Activated CD4-positive, alpha-beta memory T cell treated with anti-CD3 and anti-CD28 coated beads for 36 hours (primary cell): ENCODE measurements at regions not wholly inside any gene's neighbourhood (a gene's known extent, or its start where the extent isn't known, plus 50 kb on each side); places are given as distances from the start of the nearest gene placed in this dataset.

Experiments used
- CTCF ChIA-PET: fragments of 350-600 bp; sonication (Branson Sonifier 250); formaldehyde crosslinking; loops from one replicate; lab custom pipeline; 2021; ENCODE audit warnings: antibody characterized with exemption, inconsistent platforms; lab: Charles Lee
- POLR2A ChIA-PET: fragments of 350-600 bp; sonication (Branson Sonifier 250); formaldehyde crosslinking; loops from one replicate; lab custom pipeline; 2021; ENCODE audit warnings: antibody characterized with exemption; lab: Charles Lee
- DNase-seq: peaks from one replicate; pipeline ENCODE4 v3.0.0-alpha.2; 2020
- H3K27ac Mint-ChIP-seq: one replicate; pipeline ENCODE4 v1.8.0; 2021; ENCODE audit warnings: mixed read lengths
- H3K27me3 Mint-ChIP-seq: one replicate; pipeline ENCODE4 v1.8.0; 2021; ENCODE audit warnings: mixed read lengths
- H3K36me3 Mint-ChIP-seq: one replicate; pipeline ENCODE4 v1.8.0; 2021; ENCODE audit warnings: mixed read lengths
- H3K4me1 Mint-ChIP-seq: one replicate; pipeline ENCODE4 v1.8.0; 2021; ENCODE audit warnings: low read depth, mixed read lengths
- H3K4me3 Mint-ChIP-seq: one replicate; pipeline ENCODE4 v1.8.0; 2021; ENCODE audit warnings: mild to moderate bottlenecking, mixed read lengths
- H3K9me3 Mint-ChIP-seq: one replicate; pipeline ENCODE4 v1.8.0; 2021; ENCODE audit warnings: mixed read lengths
- intact Hi-C: fragments of 100-400 bp; cut with micrococcal nuclease; formaldehyde crosslinking; loops from one replicate; pipeline ENCODE4 v1.15.1; 2023

GRCh38 chrX:39506131-39506530 is 591.6 kb downstream of the BCOR start:
- intact Hi-C loops: no loop called here
- Mint-ChIP-seq H3K4me3 (no peak overlapping the region), H3K9me3 (peaks cover 14% of the 10 kb centered on the region), H3K36me3 (peaks cover 6% of the 10 kb centered on the region), H3K27me3 (no peaks in the 10 kb centered on the region), H3K4me1 (peaks cover 12% of the 10 kb centered on the region), H3K27ac (no peak overlapping the region)
- no peak for DNase-seq
- CTCF ChIA-PET: no interaction called here
- POLR2A ChIA-PET: interaction anchor here (0.6 kb wide), 1 partner anchor 179 kb away, joined by 3 read pairs; no protein-coding TSS in a partner anchor

- POLR2A ChIA-PET: interaction anchor here (0.6 kb wide), 1 partner anchor 180 kb away, joined by 3 read pairs; no protein-coding TSS in a partner anchor
- Mint-ChIP-seq H3K27ac (no peak overlapping the region), H3K4me1 (peaks cover 12% of the 10 kb centered on the region), H3K4me3 (no peak overlapping the region), H3K9me3 (peaks cover 14% of the 10 kb centered on the region), H3K27me3 (no peaks in the 10 kb centered on the region), H3K36me3 (peaks cover 6% of the 10 kb centered on the region)
- CTCF ChIA-PET: no interaction called here
- no peak for DNase-seq
- intact Hi-C loops: no loop called here
These were observed 590.7 kb downstream of the BCOR start for GRCh38 chrX:39507034-39507433.

DNA sequence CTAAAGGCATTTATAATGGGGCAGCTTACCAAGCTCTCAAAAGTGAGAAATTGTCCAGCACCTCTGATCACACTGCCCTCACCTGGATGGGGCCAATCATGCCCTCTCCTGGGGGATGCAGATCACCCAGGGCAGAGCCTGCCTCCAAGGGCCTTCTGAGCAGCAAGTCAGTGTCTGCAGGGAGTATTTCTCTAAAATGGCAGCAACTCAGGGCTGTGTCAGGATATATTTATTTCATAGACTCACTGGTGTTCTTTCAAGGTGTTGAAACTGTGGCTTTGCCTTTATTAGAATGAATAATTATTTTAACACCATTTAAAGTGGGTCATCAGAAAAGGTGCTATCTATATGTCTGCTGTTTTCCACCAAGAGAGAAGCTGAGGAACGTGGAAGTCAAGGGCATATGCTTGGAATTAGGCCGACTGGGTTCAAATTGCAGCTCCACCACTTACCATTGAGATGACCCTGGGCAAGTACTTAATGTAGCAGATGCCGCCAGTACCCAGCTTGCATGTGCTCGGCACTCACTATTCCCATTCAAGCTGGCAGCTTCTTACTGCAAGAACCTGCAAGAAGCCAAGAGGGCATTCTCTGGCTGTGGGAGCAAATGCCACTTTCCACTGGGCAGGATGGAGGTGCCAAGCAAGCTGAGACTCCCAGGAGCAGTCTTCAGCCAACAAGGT is 590.0 kb downstream of the BCOR start:
- peaks cover 14% of the 10 kb centered on the region for H3K9me3 Mint-ChIP-seq
- ChIA-PET POLR2A (no interaction called here), CTCF (no interaction called here)
- H3K27ac Mint-ChIP-seq: no peak overlapping the region
- H3K4me1 Mint-ChIP-seq: peaks cover 12% of the 10 kb centered on the region
- H3K27me3 Mint-ChIP-seq: no peaks in the 10 kb centered on the region
- peaks cover 6% of the 10 kb centered on the region for H3K36me3 Mint-ChIP-seq
- DNase-seq: no peak
- intact Hi-C loops: no loop called here
- no peak overlapping the region for H3K4me3 Mint-ChIP-seq

DNA sequence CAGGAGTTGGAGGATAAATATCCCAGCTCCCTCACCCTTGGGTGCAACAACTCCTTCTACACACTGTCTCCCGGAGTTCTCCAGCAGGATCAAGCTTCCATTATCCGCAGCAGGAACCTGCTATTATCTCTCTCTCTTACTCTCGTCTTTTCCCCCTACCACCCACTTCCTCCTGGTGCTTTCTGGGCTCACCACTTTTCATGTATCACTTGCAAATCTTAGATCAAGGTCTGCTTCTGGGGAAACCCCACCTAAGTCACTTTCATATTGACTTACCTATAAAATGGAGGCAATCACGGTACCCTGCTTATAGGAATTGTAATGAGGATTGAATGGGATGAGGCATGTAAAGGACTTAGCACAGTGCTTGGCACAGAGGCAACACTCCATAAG is 589.5 kb downstream of the BCOR start:
- Mint-ChIP-seq H3K27me3 (no peaks in the 10 kb centered on the region), H3K9me3 (peaks cover 14% of the 10 kb centered on the region), H3K36me3 (peaks cover 6% of the 10 kb centered on the region), H3K27ac (no peak overlapping the region), H3K4me1 (peaks cover 12% of the 10 kb centered on the region), H3K4me3 (no peak overlapping the region)
- CTCF ChIA-PET: no interaction called here
- DNase-seq: peak; percentile 28
- POLR2A ChIA-PET: no interaction called here
- intact Hi-C loops: no loop called here

DNA sequence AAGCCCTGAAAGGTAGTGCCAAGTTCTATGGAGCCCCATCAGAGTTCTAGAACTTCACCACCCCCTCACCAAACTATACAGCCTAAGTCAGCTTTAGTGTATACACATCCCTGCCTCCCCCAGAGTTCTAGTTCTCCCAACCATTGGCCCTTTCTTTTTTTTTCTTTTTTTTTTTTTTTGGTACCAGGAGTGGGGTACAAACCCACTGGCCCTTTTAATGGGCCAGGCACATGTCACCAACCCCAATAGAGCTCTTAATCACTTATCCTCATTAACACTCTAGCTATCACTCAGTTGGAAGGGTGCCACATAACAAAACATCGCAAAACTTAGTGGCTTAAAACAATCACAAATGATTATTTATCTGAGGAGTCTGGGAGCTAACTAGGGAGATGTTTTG is 588.6 kb downstream of the BCOR start:
- no peak overlapping the region for H3K27ac Mint-ChIP-seq
- no peak overlapping the region for H3K4me3 Mint-ChIP-seq
- no peaks in the 10 kb centered on the region for H3K27me3 Mint-ChIP-seq
- peaks cover 14% of the 10 kb centered on the region for H3K9me3 Mint-ChIP-seq
- POLR2A ChIA-PET: no interaction called here
- peaks cover 6% of the 10 kb centered on the region for H3K36me3 Mint-ChIP-seq
- H3K4me1 Mint-ChIP-seq: peaks cover 12% of the 10 kb centered on the region
- intact Hi-C loops: no loop called here
- no peak for DNase-seq
- CTCF ChIA-PET: no interaction called here

DNA sequence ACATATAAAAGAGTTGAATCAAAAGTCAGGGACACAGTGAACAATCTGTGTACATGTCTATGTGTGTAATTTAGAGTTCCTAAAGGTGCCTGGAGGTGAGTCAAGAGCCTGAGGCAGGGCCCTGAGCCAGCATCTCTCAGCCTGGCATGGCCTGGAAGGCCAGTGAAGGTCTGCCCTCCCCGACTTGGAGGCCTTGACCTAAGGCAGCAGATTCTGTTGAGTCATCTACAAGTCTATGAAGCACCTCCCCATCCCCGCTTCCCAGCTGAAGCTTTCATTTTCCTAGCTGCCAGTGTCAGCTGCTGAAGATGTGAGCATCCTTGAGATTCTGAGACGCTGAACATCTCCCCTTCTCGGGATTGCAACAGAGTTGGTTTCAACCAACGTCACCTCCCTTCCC is 583.9 kb downstream of the BCOR start:
- intact Hi-C loops: no loop called here
- peaks cover 14% of the 10 kb centered on the region for H3K9me3 Mint-ChIP-seq
- H3K4me3 Mint-ChIP-seq: no peak overlapping the region
- H3K27ac Mint-ChIP-seq: no peak overlapping the region
- ChIA-PET POLR2A (no interaction called here), CTCF (no interaction called here)
- peaks cover 2% of the 10 kb centered on the region for H3K4me1 Mint-ChIP-seq
- H3K27me3 Mint-ChIP-seq: no peaks in the 10 kb centered on the region
- no peak for DNase-seq
- peaks cover 5% of the 10 kb centered on the region for H3K36me3 Mint-ChIP-seq

DNA sequence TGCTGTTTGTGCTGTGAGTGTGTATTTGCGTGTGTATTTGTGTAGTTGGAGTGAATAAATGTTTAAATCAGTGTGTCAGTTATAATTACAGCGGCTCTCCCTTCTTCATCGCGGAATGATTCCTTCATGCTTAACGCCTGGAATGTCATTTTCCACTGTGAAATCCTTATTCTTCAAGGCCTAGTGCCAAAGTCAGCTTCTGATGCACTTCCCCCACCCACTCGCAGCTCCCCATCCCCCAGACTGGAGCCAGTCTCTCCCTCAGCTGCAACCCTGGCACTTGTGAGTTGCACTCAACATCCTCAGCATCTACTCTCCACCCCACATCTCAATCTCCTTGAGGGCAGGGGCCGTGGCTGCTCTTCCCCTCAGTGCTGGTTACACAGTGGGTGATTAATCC is 583.0 kb downstream of the BCOR start:
- H3K27me3 Mint-ChIP-seq: no peaks in the 10 kb centered on the region
- H3K36me3 Mint-ChIP-seq: no peaks in the 10 kb centered on the region
- intact Hi-C loops: no loop called here
- H3K9me3 Mint-ChIP-seq: peaks cover 5% of the 10 kb centered on the region
- CTCF ChIA-PET: no interaction called here
- DNase-seq: no peak
- no peaks in the 10 kb centered on the region for H3K4me1 Mint-ChIP-seq
- POLR2A ChIA-PET: no interaction called here
- no peak overlapping the region for H3K27ac Mint-ChIP-seq
- H3K4me3 Mint-ChIP-seq: no peak overlapping the region

GRCh38 chrX:39516427-39516841 is 581.3 kb downstream of the BCOR start:
- no peaks in the 10 kb centered on the region for H3K36me3 Mint-ChIP-seq
- H3K4me1 Mint-ChIP-seq: no peaks in the 10 kb centered on the region
- ChIA-PET POLR2A (no interaction called here), CTCF (no interaction called here)
- no peak overlapping the region for H3K4me3 Mint-ChIP-seq
- intact Hi-C loops: no loop called here
- no peaks in the 10 kb centered on the region for H3K9me3 Mint-ChIP-seq
- H3K27me3 Mint-ChIP-seq: no peaks in the 10 kb centered on the region
- no peak for DNase-seq
- no peak overlapping the region for H3K27ac Mint-ChIP-seq

- no peaks in the 10 kb centered on the region for H3K27me3 Mint-ChIP-seq
- no peak overlapping the region for H3K27ac Mint-ChIP-seq
- POLR2A ChIA-PET: no interaction called here
- no peaks in the 10 kb centered on the region for H3K4me1 Mint-ChIP-seq
- DNase-seq: no peak
- no peaks in the 10 kb centered on the region for H3K9me3 Mint-ChIP-seq
- no peaks in the 10 kb centered on the region for H3K36me3 Mint-ChIP-seq
- no peak overlapping the region for H3K4me3 Mint-ChIP-seq
- CTCF ChIA-PET: no interaction called here
- intact Hi-C loops: no loop called here
These were observed 579.2 kb downstream of the BCOR start for GRCh38 chrX:39518476-39519029.

- CTCF ChIA-PET: no interaction called here
- no peaks in the 10 kb centered on the region for H3K36me3 Mint-ChIP-seq
- DNase-seq: no peak
- H3K27me3 Mint-ChIP-seq: no peaks in the 10 kb centered on the region
- H3K4me3 Mint-ChIP-seq: no peak overlapping the region
- no peaks in the 10 kb centered on the region for H3K4me1 Mint-ChIP-seq
- H3K27ac Mint-ChIP-seq: no peak overlapping the region
- no peaks in the 10 kb centered on the region for H3K9me3 Mint-ChIP-seq
- POLR2A ChIA-PET: no interaction called here
- intact Hi-C loops: no loop called here
These were observed 578.7 kb downstream of the BCOR start for GRCh38 chrX:39519030-39519488.

- Mint-ChIP-seq H3K4me1 (no peaks in the 10 kb centered on the region), H3K36me3 (no peaks in the 10 kb centered on the region), H3K27ac (no peak overlapping the region), H3K9me3 (no peaks in the 10 kb centered on the region), H3K27me3 (no peaks in the 10 kb centered on the region), H3K4me3 (no peak overlapping the region)
- ChIA-PET POLR2A (no interaction called here), CTCF (no interaction called here)
- DNase-seq: no peak
- intact Hi-C loops: no loop called here
These were observed 578.0 kb downstream of the BCOR start for GRCh38 chrX:39519566-39520301.

- DNase-seq: no peak
- H3K4me1 Mint-ChIP-seq: no peaks in the 10 kb centered on the region
- ChIA-PET POLR2A (no interaction called here), CTCF (no interaction called here)
- no peaks in the 10 kb centered on the region for H3K36me3 Mint-ChIP-seq
- intact Hi-C loops: no loop called here
- H3K4me3 Mint-ChIP-seq: no peak overlapping the region
- no peaks in the 10 kb centered on the region for H3K9me3 Mint-ChIP-seq
- no peaks in the 10 kb centered on the region for H3K27me3 Mint-ChIP-seq
- H3K27ac Mint-ChIP-seq: no peak overlapping the region
These were observed 572.0 kb downstream of the BCOR start for GRCh38 chrX:39525758-39526157.
